ENCODE measurements at regions not wholly inside any gene's neighbourhood (a gene's known extent, or its start where the extent isn't known, plus 50 kb on each side); places are given as distances from the start of the nearest gene placed in this dataset.

DNA sequence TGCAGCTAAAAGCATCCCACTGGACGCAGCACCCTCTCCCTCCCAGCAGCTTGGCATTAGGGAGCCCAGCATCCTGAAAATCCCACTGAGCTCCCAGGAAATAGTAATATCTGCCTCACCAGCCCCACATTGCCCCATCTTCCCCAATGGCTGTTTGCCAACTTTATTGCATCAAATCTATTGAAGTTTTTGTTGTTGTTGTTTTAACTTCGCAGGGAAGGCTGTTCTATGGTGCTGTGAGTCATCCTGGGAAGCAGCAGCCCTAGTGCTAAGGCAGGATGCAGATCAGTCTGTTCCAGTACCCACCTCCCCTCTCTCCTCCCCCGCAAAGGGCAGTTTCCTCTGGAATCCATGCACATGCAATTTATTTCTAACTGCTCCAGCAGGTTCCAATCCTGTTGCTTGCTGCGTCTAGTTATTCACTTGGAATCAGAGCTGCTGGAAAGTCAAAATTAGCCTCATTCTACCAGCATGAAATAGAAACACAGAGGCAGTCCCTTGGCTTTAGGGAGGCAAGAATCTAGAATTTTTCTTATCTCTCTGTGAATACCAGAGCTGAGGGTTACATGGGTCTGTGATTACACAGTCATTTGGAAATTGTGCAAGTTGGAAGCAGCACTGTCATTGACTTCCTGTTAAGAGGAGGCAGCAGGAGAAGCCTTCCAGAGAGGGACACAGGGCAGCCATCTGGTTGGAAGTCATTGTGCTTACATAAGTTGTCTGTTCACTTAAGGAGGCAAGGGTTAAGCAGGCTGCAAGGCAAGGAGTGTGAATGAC, 115.9 kb upstream of the CACUL1 start:
- TF ChIP-seq, protein P1, sequence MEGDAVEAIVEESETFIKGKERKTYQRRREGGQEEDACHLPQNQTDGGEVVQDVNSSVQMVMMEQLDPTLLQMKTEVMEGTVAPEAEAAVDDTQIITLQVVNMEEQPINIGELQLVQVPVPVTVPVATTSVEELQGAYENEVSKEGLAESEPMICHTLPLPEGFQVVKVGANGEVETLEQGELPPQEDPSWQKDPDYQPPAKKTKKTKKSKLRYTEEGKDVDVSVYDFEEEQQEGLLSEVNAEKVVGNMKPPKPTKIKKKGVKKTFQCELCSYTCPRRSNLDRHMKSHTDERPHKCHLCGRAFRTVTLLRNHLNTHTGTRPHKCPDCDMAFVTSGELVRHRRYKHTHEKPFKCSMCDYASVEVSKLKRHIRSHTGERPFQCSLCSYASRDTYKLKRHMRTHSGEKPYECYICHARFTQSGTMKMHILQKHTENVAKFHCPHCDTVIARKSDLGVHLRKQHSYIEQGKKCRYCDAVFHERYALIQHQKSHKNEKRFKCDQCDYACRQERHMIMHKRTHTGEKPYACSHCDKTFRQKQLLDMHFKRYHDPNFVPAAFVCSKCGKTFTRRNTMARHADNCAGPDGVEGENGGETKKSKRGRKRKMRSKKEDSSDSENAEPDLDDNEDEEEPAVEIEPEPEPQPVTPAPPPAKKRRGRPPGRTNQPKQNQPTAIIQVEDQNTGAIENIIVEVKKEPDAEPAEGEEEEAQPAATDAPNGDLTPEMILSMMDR (IDR thresholded peaks at IDR 0.05): no peak
- no peak for TF ChIP-seq POLR2A (IDR thresholded peaks at IDR 0.05)

All from thyroid gland (tissue), 4 donors.